ENCODE measurements at regions not wholly inside any gene's neighbourhood (a gene's known extent, or its start where the extent isn't known, plus 50 kb on each side); places are given as distances from the start of the nearest gene placed in this dataset.

DNA sequence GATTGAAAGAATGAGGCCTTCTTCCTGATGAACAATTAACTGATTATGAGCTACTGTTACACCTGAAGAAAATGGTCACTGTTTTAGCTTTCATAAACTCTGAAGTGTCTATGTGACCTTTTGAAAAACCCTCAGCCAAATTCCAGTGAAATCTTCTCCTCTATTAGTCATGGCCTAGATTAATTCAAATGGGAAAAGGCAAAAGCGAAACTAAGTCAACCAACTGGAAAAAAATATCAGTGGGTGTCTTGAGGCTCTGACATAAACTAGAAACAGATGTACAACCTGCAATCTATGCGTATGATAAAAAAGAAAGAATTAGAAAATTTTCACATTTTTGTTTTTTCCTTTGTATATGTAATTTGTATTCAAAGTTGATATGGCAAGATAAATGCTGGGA is 169.4 kb upstream of the BANK1 start:
- Histone ChIP-seq H3K9me3 (replicated peaks; ENCODE audit: control insufficient read depth, insufficient read depth, low read length) (no peaks in the 10 kb centered on the region), H2AFZ (ENCODE audit: control insufficient read depth, low read depth, low read length) (no peak overlapping the region), H3K9ac (ENCODE audit: control insufficient read depth, insufficient read depth, low read length) (no peak overlapping the region), H3K36me3 (ENCODE audit: control insufficient read depth in 2 of 2, insufficient read depth in 2 of 2, low read length in 1 of 2) (no peaks in the 10 kb centered on the region), H3K79me2 (ENCODE audit: control insufficient read depth, insufficient read depth, low read length) (no peaks in the 10 kb centered on the region), H3K4me3 (no peak overlapping the region), H4K20me1 (ENCODE audit: control insufficient read depth, insufficient read depth) (no peaks in the 10 kb centered on the region), H3K27ac (ENCODE audit: control insufficient read depth, insufficient read depth) (no peak overlapping the region), H3K4me1 (ENCODE audit: control insufficient read depth, insufficient read depth, low read length) (no peaks in the 10 kb centered on the region), H3K4me2 (ENCODE audit: control insufficient read depth, insufficient read depth) (no peak overlapping the region), H3K27me3 (replicated peaks in 1 of 2; ENCODE audit: control insufficient read depth in 2 of 2, insufficient read depth in 2 of 2, low read length in 1 of 2) (no peaks in the 10 kb centered on the region)
- WGBS (ENCODE audit: insufficient coverage, insufficient replicate concordance, low lambda C conversion rate, missing lambda C conversion rate): 38% methylated on average over 2 of the region's 2 CpGs
- ChIA-PET RAD21 (ENCODE audit: unreplicated experiment) (no interaction called here), CTCF (interaction anchor here (1.1 kb wide), 1 partner anchor 110 kb away, joined by 3 read pairs; no protein-coding TSS in a partner anchor), POLR2A (no interaction called here), SMC1A (ENCODE audit: uncharacterized antibody, unreplicated experiment) (no interaction called here)
- intact Hi-C loops (cut with micrococcal nuclease; ENCODE audit: unreplicated experiment) (no loop called here), in situ Hi-C loops (cut with MboI) (no loop called here)
- no peak for FAIRE-seq
- no peak for TF ChIP-seq ZBTB4 (CRISPR knock-in tag; IDR thresholded peaks at IDR 0.05)
- TF ChIP-seq TAF1 (IDR thresholded peaks at IDR 0.05; ENCODE audit: borderline replicate concordance, low read depth, low read length): no peak
- no peak for TF ChIP-seq STAT1 (conservative IDR thresholded peaks at IDR 0.05)
- no peak for TF ChIP-seq SMC3 (IDR thresholded peaks at IDR 0.05; ENCODE audit: borderline replicate concordance, low read length)
- ATAC-seq: no peak
- DNase-seq (ENCODE audit: low read depth, low spot score): no peak
- BruUV-seq (replicated peaks): no TSS peak

GRCh38 chr4:101615652-101616051 is 174.9 kb upstream of the BANK1 start:
- Histone ChIP-seq H3K4me2 (ENCODE audit: control insufficient read depth, insufficient read depth) (no peak overlapping the region), H3K4me1 (ENCODE audit: control insufficient read depth, insufficient read depth, low read length) (no peaks in the 10 kb centered on the region), H2AFZ (ENCODE audit: control insufficient read depth, low read depth, low read length) (no peak overlapping the region), H3K36me3 (ENCODE audit: control insufficient read depth in 2 of 2, insufficient read depth in 2 of 2, low read length in 1 of 2) (no peaks in the 10 kb centered on the region), H3K9me3 (replicated peaks; ENCODE audit: control insufficient read depth, insufficient read depth, low read length) (no peaks in the 10 kb centered on the region), H3K79me2 (ENCODE audit: control insufficient read depth, insufficient read depth, low read length) (no peaks in the 10 kb centered on the region), H3K27ac (ENCODE audit: control insufficient read depth, insufficient read depth) (no peak overlapping the region), H3K4me3 (no peak overlapping the region), H4K20me1 (ENCODE audit: control insufficient read depth, insufficient read depth) (no peaks in the 10 kb centered on the region), H3K9ac (ENCODE audit: control insufficient read depth, insufficient read depth, low read length) (no peak overlapping the region), H3K27me3 (replicated peaks in 1 of 2; ENCODE audit: control insufficient read depth in 2 of 2, insufficient read depth in 2 of 2, low read length in 1 of 2) (no peaks in the 10 kb centered on the region)
- DNase-seq (ENCODE audit: low read depth, low spot score) (no peak), ATAC-seq (no peak), FAIRE-seq (no peak)
- CTCF ChIA-PET: no interaction called here
- POLR2A ChIA-PET: no interaction called here
- SMC1A ChIA-PET (ENCODE audit: uncharacterized antibody, unreplicated experiment): no interaction called here
- TF ChIP-seq ZNF384 (IDR thresholded peaks at IDR 0.05; ENCODE audit: borderline replicate concordance, low read depth, low read length) (no peak), KAT2A (conservative IDR thresholded peaks at IDR 0.05; ENCODE audit: control insufficient read depth, low read depth, low read length) (no peak), LARP7 (IDR thresholded peaks at IDR 0.05) (no peak), ZNF622 (IDR thresholded peaks at IDR 0.05) (no peak)
- TF ChIP-seq, protein P1, sequence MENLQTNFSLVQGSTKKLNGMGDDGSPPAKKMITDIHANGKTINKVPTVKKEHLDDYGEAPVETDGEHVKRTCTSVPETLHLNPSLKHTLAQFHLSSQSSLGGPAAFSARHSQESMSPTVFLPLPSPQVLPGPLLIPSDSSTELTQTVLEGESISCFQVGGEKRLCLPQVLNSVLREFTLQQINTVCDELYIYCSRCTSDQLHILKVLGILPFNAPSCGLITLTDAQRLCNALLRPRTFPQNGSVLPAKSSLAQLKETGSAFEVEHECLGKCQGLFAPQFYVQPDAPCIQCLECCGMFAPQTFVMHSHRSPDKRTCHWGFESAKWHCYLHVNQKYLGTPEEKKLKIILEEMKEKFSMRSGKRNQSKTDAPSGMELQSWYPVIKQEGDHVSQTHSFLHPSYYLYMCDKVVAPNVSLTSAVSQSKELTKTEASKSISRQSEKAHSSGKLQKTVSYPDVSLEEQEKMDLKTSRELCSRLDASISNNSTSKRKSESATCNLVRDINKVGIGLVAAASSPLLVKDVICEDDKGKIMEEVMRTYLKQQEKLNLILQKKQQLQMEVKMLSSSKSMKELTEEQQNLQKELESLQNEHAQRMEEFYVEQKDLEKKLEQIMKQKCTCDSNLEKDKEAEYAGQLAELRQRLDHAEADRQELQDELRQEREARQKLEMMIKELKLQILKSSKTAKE (IDR thresholded peaks at IDR 0.05; ENCODE audit: low read depth, poor library complexity, severe bottlenecking): no peak
- no TSS peak for BruUV-seq (replicated peaks)
- in situ Hi-C loops (cut with MboI) (no loop called here), intact Hi-C loops (cut with micrococcal nuclease; ENCODE audit: unreplicated experiment) (no loop called here)
- WGBS (ENCODE audit: insufficient coverage, insufficient replicate concordance, low lambda C conversion rate, missing lambda C conversion rate): 0% methylated on average over 2 of the region's 2 CpGs
- RAD21 ChIA-PET (ENCODE audit: unreplicated experiment): no interaction called here
